OCI-LY1 (cell line): ENCODE measurements at regions not wholly inside any gene's neighbourhood (a gene's known extent, or its start where the extent isn't known, plus 50 kb on each side); places are given as distances from the start of the nearest gene placed in this dataset.

Source experiments
- EZH2 ChIP-seq: fragments of 200-600 bp; sonication (generic), shearing (Covaris generic); IDR thresholded peaks from 2 replicates; pipeline ENCODE4 v1.8.0; 2017; ENCODE audit warnings: borderline replicate concordance, mixed run types, mild to moderate bottlenecking, antibody characterized with exemption, low read length, moderate library complexity, mixed read lengths
- TF ChIP-seq, protein P1 (sequence below): fragments of 200-600 bp; sonication (generic), shearing (Covaris generic); IDR thresholded peaks from 2 replicates; pipeline ENCODE4 v1.5.1; 2017; ENCODE audit warnings: mild to moderate bottlenecking, antibody characterized with exemption, low read length, moderate library complexity, mixed read lengths

DNA sequence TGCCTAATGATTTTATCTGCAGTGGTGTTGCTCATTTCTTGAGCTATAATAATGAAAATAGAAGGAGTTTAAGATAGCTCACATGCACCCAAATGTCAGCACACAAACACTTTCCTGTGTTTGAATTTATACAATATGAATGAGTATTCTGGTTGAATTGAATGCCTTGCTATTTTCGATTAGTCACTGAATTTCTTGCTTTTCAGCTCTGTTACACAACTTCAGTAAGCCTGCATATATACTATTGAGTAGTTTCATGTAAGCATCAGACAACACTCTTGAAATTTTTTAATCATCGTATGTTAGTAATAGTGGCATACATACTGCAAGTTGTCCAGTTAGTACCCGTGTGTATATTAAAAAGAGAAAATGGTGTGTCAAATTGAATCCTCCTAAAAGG is 281.5 kb upstream of the GRIA1 start:
- TF ChIP-seq, protein P1, sequence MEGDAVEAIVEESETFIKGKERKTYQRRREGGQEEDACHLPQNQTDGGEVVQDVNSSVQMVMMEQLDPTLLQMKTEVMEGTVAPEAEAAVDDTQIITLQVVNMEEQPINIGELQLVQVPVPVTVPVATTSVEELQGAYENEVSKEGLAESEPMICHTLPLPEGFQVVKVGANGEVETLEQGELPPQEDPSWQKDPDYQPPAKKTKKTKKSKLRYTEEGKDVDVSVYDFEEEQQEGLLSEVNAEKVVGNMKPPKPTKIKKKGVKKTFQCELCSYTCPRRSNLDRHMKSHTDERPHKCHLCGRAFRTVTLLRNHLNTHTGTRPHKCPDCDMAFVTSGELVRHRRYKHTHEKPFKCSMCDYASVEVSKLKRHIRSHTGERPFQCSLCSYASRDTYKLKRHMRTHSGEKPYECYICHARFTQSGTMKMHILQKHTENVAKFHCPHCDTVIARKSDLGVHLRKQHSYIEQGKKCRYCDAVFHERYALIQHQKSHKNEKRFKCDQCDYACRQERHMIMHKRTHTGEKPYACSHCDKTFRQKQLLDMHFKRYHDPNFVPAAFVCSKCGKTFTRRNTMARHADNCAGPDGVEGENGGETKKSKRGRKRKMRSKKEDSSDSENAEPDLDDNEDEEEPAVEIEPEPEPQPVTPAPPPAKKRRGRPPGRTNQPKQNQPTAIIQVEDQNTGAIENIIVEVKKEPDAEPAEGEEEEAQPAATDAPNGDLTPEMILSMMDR, result no peak
- no peak for TF ChIP-seq EZH2
